Mesothelial cell of epicardium (in vitro differentiated cells): ENCODE measurements at regions not wholly inside any gene's neighbourhood (a gene's known extent, or its start where the extent isn't known, plus 50 kb on each side); places are given as distances from the start of the nearest gene placed in this dataset.

Source experiments
- DNase-seq, 2 experiments: peaks; one replicate each; pipeline ENCODE4 v3.0.0; 2021; ENCODE audit warnings: low spot score in 2 of 2; ENCODE audit not compliant: unreplicated experiment in 2 of 2
- H3K27ac Mint-ChIP-seq: 2 replicates; pipeline ENCODE4 v1.8.0; 2021; ENCODE audit warnings: mixed read lengths
- H3K27me3 Mint-ChIP-seq: 2 replicates; pipeline ENCODE4 v1.8.0; 2021; ENCODE audit warnings: low read depth, mixed read lengths
- H3K36me3 Mint-ChIP-seq: 2 replicates; pipeline ENCODE4 v1.8.0; 2021; ENCODE audit warnings: mixed read lengths
- H3K4me1 Mint-ChIP-seq: 2 replicates; pipeline ENCODE4 v1.8.0; 2021; ENCODE audit warnings: mixed read lengths
- H3K4me3 Mint-ChIP-seq: 2 replicates; pipeline ENCODE4 v1.8.0; 2021; ENCODE audit warnings: mild to moderate bottlenecking, moderate library complexity, mixed read lengths
- H3K9me3 Mint-ChIP-seq: 2 replicates; pipeline ENCODE4 v1.8.0; 2021; ENCODE audit warnings: mixed read lengths
- CTCF ChIP-seq: fragments of 200-600 bp; sonication (generic); IDR thresholded peaks from one replicate; pipeline ENCODE4 v1.5.0; 2021; ENCODE audit warnings: antibody characterized with exemption; ENCODE audit not compliant: unreplicated experiment

- H3K27ac Mint-ChIP-seq, result no peak overlapping the region
- no peak for TF ChIP-seq CTCF
- H3K4me1 Mint-ChIP-seq, result peaks cover 34% of the 10 kb centered on the region
- no peaks in the 10 kb centered on the region for H3K9me3 Mint-ChIP-seq
- no peaks in the 10 kb centered on the region for H3K36me3 Mint-ChIP-seq
- H3K27me3 Mint-ChIP-seq, result no peaks in the 10 kb centered on the region
- H3K4me3 Mint-ChIP-seq, result no peak overlapping the region
- no peak for DNase-seq
Observed at GRCh38 chr11:100550912-100551632, 136.0 kb upstream of the ARHGAP42 start.

GRCh38 chr11:100555931-100556330 is 131.2 kb upstream of the ARHGAP42 start:
- H3K9me3 Mint-ChIP-seq, result no peaks in the 10 kb centered on the region
- no peak overlapping the region for H3K4me3 Mint-ChIP-seq
- H3K36me3 Mint-ChIP-seq, result no peaks in the 10 kb centered on the region
- DNase-seq, result no peak
- H3K27me3 Mint-ChIP-seq, result no peaks in the 10 kb centered on the region
- H3K4me1 Mint-ChIP-seq, result peaks cover 37% of the 10 kb centered on the region
- no peak overlapping the region for H3K27ac Mint-ChIP-seq
- no peak for TF ChIP-seq CTCF

GRCh38 chr11:100556781-100557180 is 130.3 kb upstream of the ARHGAP42 start:
- Mint-ChIP-seq H3K27me3 (no peaks in the 10 kb centered on the region), H3K27ac (no peak overlapping the region), H3K4me3 (no peak overlapping the region), H3K36me3 (no peaks in the 10 kb centered on the region), H3K4me1 (peaks cover 37% of the 10 kb centered on the region), H3K9me3 (no peaks in the 10 kb centered on the region)
- no peak for TF ChIP-seq CTCF
- DNase-seq, result no peak

GRCh38 chr11:100557830-100558611 is 129.1 kb upstream of the ARHGAP42 start:
- no peak for DNase-seq
- Mint-ChIP-seq H3K27me3 (no peaks in the 10 kb centered on the region), H3K4me3 (no peak overlapping the region), H3K4me1 (peaks cover 42% of the 10 kb centered on the region), H3K36me3 (no peaks in the 10 kb centered on the region), H3K9me3 (no peaks in the 10 kb centered on the region), H3K27ac (no peak overlapping the region)
- no peak for TF ChIP-seq CTCF

GRCh38 chr11:100560606-100561005 is 126.5 kb upstream of the ARHGAP42 start:
- Mint-ChIP-seq H3K27me3 (no peaks in the 10 kb centered on the region), H3K4me1 (peaks cover 41% of the 10 kb centered on the region), H3K27ac (no peak overlapping the region), H3K4me3 (no peak overlapping the region), H3K36me3 (no peaks in the 10 kb centered on the region), H3K9me3 (peaks cover 10% of the 10 kb centered on the region)
- no peak for TF ChIP-seq CTCF
- DNase-seq, result no peak
